Activated CD4-positive, alpha-beta T cell treated with anti-CD3 and anti-CD28 coated beads, Interleukin-2, amount 10 ng/mL, durations not matched to agents 7 days and 5 days (primary cell): ENCODE measurements at regions not wholly inside any gene's neighbourhood (a gene's known extent, or its start where the extent isn't known, plus 50 kb on each side); places are given as distances from the start of the nearest gene placed in this dataset.

ENCODE experiments used
- CTCF ChIA-PET: fragments of 350-600 bp; sonication (Branson Sonifier 250); formaldehyde crosslinking; loops from one replicate; lab custom pipeline; 2021; ENCODE audit warnings: antibody characterized with exemption; lab: Charles Lee
- POLR2A ChIA-PET: fragments of 350-600 bp; sonication (Branson Sonifier 250); formaldehyde crosslinking; loops from one replicate; lab custom pipeline; 2021; ENCODE audit warnings: antibody characterized with exemption; lab: Charles Lee
- DNase-seq: peaks from one replicate; pipeline ENCODE4 v3.0.0-alpha.2; 2020
- H3K27ac Mint-ChIP-seq: one replicate; pipeline ENCODE4 v1.8.0; 2021; ENCODE audit warnings: mild to moderate bottlenecking, moderate library complexity, mixed read lengths
- H3K27me3 Mint-ChIP-seq: one replicate; pipeline ENCODE4 v1.8.0; 2021; ENCODE audit warnings: mixed read lengths
- H3K36me3 Mint-ChIP-seq: one replicate; pipeline ENCODE4 v1.8.0; 2021; ENCODE audit warnings: low read depth, mixed read lengths
- H3K4me1 Mint-ChIP-seq: one replicate; pipeline ENCODE4 v1.8.0; 2021; ENCODE audit warnings: mixed read lengths
- H3K4me3 Mint-ChIP-seq: one replicate; pipeline ENCODE4 v1.8.0; 2021; ENCODE audit warnings: mild to moderate bottlenecking, moderate library complexity, mixed read lengths
- H3K9me3 Mint-ChIP-seq: one replicate; pipeline ENCODE4 v1.8.0; 2021; ENCODE audit warnings: mixed read lengths

GRCh38 chr4:4913628-4914027 is 54.2 kb downstream of the MSX1 start:
- Mint-ChIP-seq H3K9me3 (peaks cover 2% of the 10 kb centered on the region), H3K36me3 (no peaks in the 10 kb centered on the region), H3K27ac (no peak overlapping the region), H3K4me3 (no peak overlapping the region), H3K4me1 (no peaks in the 10 kb centered on the region), H3K27me3 (peaks cover 3% of the 10 kb centered on the region)
- ChIA-PET POLR2A (no interaction called here), CTCF (no interaction called here)
- no peak for DNase-seq

- no peak for DNase-seq
- no peak overlapping the region for H3K4me3 Mint-ChIP-seq
- ChIA-PET POLR2A (no interaction called here), CTCF (no interaction called here)
- no peaks in the 10 kb centered on the region for H3K36me3 Mint-ChIP-seq
- peaks cover 3% of the 10 kb centered on the region for H3K27me3 Mint-ChIP-seq
- no peaks in the 10 kb centered on the region for H3K4me1 Mint-ChIP-seq
- peaks cover 2% of the 10 kb centered on the region for H3K9me3 Mint-ChIP-seq
- H3K27ac Mint-ChIP-seq = no peak overlapping the region
Measured at GRCh38 chr4:4914059-4914820, 54.8 kb downstream of the MSX1 start.

- POLR2A ChIA-PET = no interaction called here
Measured at GRCh38 chr4:4914965-4915845, 55.7 kb downstream of the MSX1 start.

GRCh38 chr4:4918067-4918466 is 58.6 kb downstream of the MSX1 start:
- H3K4me1 Mint-ChIP-seq = peaks cover 11% of the 10 kb centered on the region
- no peaks in the 10 kb centered on the region for H3K36me3 Mint-ChIP-seq
- no peak overlapping the region for H3K4me3 Mint-ChIP-seq
- CTCF ChIA-PET = no interaction called here
- peaks cover 2% of the 10 kb centered on the region for H3K9me3 Mint-ChIP-seq
- peaks cover 3% of the 10 kb centered on the region for H3K27me3 Mint-ChIP-seq
- no peak for DNase-seq
- POLR2A ChIA-PET = no interaction called here
- no peak overlapping the region for H3K27ac Mint-ChIP-seq

More at GRCh38 chr4:4914965-4915845, 55.7 kb downstream of the MSX1 start:
- Mint-ChIP-seq H3K27me3 (peaks cover 3% of the 10 kb centered on the region), H3K4me3 (no peak overlapping the region), H3K36me3 (no peaks in the 10 kb centered on the region), H3K27ac (no peak overlapping the region), H3K4me1 (no peaks in the 10 kb centered on the region), H3K9me3 (peaks cover 2% of the 10 kb centered on the region)
- CTCF ChIA-PET = no interaction called here
- DNase-seq = no peak

GRCh38 chr4:4919927-4920326 is 60.5 kb downstream of the MSX1 start:
- no peak for DNase-seq
- Mint-ChIP-seq H3K27me3 (peaks cover 5% of the 10 kb centered on the region), H3K9me3 (peaks cover 6% of the 10 kb centered on the region), H3K27ac (no peak overlapping the region), H3K4me3 (no peak overlapping the region), H3K36me3 (no peaks in the 10 kb centered on the region), H3K4me1 (peaks cover 14% of the 10 kb centered on the region)
- ChIA-PET POLR2A (no interaction called here), CTCF (no interaction called here)

GRCh38 chr4:4921077-4921476 is 61.6 kb downstream of the MSX1 start:
- DNase-seq = no peak
- POLR2A ChIA-PET = no interaction called here

GRCh38 chr4:4922441-4922840 is 63.0 kb downstream of the MSX1 start:
- Mint-ChIP-seq H3K27me3 (peaks cover 14% of the 10 kb centered on the region), H3K9me3 (peaks cover 6% of the 10 kb centered on the region), H3K4me3 (no peak overlapping the region), H3K4me1 (peaks cover 14% of the 10 kb centered on the region), H3K36me3 (no peaks in the 10 kb centered on the region), H3K27ac (no peak overlapping the region)
- DNase-seq = no peak
- CTCF ChIA-PET = no interaction called here
- POLR2A ChIA-PET = no interaction called here

More at GRCh38 chr4:4921077-4921476, 61.6 kb downstream of the MSX1 start:
- H3K4me3 Mint-ChIP-seq = no peak overlapping the region
- peaks cover 6% of the 10 kb centered on the region for H3K9me3 Mint-ChIP-seq
- H3K27ac Mint-ChIP-seq = no peak overlapping the region
- peaks cover 10% of the 10 kb centered on the region for H3K27me3 Mint-ChIP-seq
- H3K4me1 Mint-ChIP-seq = peaks cover 14% of the 10 kb centered on the region
- CTCF ChIA-PET = interaction anchor here (0.6 kb wide), 1 partner anchor 358 kb away, joined by 3 read pairs; no protein-coding TSS in a partner anchor
- H3K36me3 Mint-ChIP-seq = no peaks in the 10 kb centered on the region

- CTCF ChIA-PET = no interaction called here
- H3K4me1 Mint-ChIP-seq = peaks cover 14% of the 10 kb centered on the region
Measured at GRCh38 chr4:4923201-4923600, 63.7 kb downstream of the MSX1 start.

GRCh38 chr4:4930677-4931076 is 71.2 kb downstream of the MSX1 start:
- DNase-seq = no peak
- peaks cover 17% of the 10 kb centered on the region for H3K27me3 Mint-ChIP-seq
- H3K4me3 Mint-ChIP-seq = no peak overlapping the region
- H3K4me1 Mint-ChIP-seq = no peaks in the 10 kb centered on the region
- no peak overlapping the region for H3K27ac Mint-ChIP-seq
- H3K36me3 Mint-ChIP-seq = no peaks in the 10 kb centered on the region
- CTCF ChIA-PET = no interaction called here
- POLR2A ChIA-PET = no interaction called here
- H3K9me3 Mint-ChIP-seq = peaks cover 2% of the 10 kb centered on the region

More at GRCh38 chr4:4923201-4923600, 63.7 kb downstream of the MSX1 start:
- DNase-seq = no peak
- peaks cover 19% of the 10 kb centered on the region for H3K27me3 Mint-ChIP-seq
- peaks cover 4% of the 10 kb centered on the region for H3K9me3 Mint-ChIP-seq
- H3K36me3 Mint-ChIP-seq = no peaks in the 10 kb centered on the region
- no peak overlapping the region for H3K27ac Mint-ChIP-seq
- no peak overlapping the region for H3K4me3 Mint-ChIP-seq
- POLR2A ChIA-PET = no interaction called here

GRCh38 chr4:4935974-4936373 is 76.5 kb downstream of the MSX1 start:
- no peaks in the 10 kb centered on the region for H3K4me1 Mint-ChIP-seq

GRCh38 chr4:4937926-4938325 is 78.5 kb downstream of the MSX1 start:
- Mint-ChIP-seq H3K27ac (no peak overlapping the region), H3K4me3 (no peak overlapping the region), H3K36me3 (no peaks in the 10 kb centered on the region), H3K4me1 (no peaks in the 10 kb centered on the region), H3K27me3 (peaks cover 3% of the 10 kb centered on the region), H3K9me3 (no peaks in the 10 kb centered on the region)
- ChIA-PET CTCF (no interaction called here), POLR2A (no interaction called here)
- DNase-seq = no peak

More at GRCh38 chr4:4935974-4936373, 76.5 kb downstream of the MSX1 start:
- DNase-seq = no peak
- Mint-ChIP-seq H3K27me3 (peaks cover 3% of the 10 kb centered on the region), H3K9me3 (no peaks in the 10 kb centered on the region), H3K4me3 (no peak overlapping the region), H3K27ac (no peak overlapping the region), H3K36me3 (no peaks in the 10 kb centered on the region)
- ChIA-PET CTCF (no interaction called here), POLR2A (no interaction called here)

- ChIA-PET CTCF (no interaction called here), POLR2A (no interaction called here)
- Mint-ChIP-seq H3K27me3 (peaks cover 1% of the 10 kb centered on the region), H3K4me3 (no peak overlapping the region), H3K36me3 (no peaks in the 10 kb centered on the region), H3K9me3 (peaks cover 3% of the 10 kb centered on the region), H3K4me1 (peaks cover 16% of the 10 kb centered on the region), H3K27ac (no peak overlapping the region)
- no peak for DNase-seq
Measured at GRCh38 chr4:4941751-4942150, 77.5 kb downstream of the CYTL1 start.

GRCh38 chr4:4942658-4943057 is 76.6 kb downstream of the CYTL1 start:
- Mint-ChIP-seq H3K27ac (no peak overlapping the region), H3K4me3 (no peak overlapping the region), H3K9me3 (peaks cover 3% of the 10 kb centered on the region), H3K4me1 (peaks cover 16% of the 10 kb centered on the region), H3K36me3 (no peaks in the 10 kb centered on the region), H3K27me3 (no peaks in the 10 kb centered on the region)
- ChIA-PET CTCF (no interaction called here), POLR2A (no interaction called here)
- DNase-seq = no peak
